Stimulated activated naive CD4-positive, alpha-beta T cell treated with Interleukin-2 at 50 U/mL for 16 hours (primary cell): ENCODE measurements at regions not wholly inside any gene's neighbourhood (a gene's known extent, or its start where the extent isn't known, plus 50 kb on each side); places are given as distances from the start of the nearest gene placed in this dataset.

Experiments
- DNase-seq: peaks from one replicate; lab custom pipeline; 2025; lab: John Stamatoyannopoulos, UW

DNA sequence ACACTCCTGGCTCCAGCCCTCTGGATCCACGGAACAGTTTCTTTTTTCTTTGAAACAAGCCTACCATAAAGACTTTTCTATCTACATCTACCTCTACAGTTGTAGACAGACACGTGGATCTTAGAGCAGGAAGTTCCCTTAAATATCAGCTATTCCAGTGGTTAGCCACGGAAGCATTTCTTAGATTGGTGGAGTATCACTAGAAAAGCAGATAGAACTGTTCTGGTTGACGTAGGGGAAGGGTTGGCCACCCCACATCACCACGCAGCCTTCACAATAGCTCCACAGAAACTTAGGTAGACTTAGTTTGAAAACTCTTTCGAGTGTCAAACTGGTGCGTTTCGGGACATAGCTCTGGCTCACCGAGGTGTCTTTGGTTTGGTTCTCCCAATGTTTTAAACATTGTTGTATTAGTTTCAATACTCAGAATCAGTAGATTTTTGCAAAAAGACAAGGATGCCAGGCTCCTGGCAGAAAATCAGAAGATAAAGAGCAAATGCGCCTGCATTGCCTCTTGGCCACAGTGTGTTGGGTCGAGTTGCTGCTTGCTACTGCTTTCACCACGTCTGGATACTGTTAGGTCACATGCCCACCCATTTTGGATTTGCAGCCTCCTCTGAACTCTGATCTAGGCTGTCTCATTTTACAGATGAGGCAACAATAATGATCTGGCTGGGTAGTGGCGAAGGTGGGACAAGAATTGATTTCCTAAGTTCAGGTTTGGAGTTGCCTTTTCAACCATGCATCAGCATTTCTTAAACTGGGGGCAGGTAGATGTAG is 71.5 kb upstream of the DTNBP1 start:
- DNase-seq, result no peak

DNA sequence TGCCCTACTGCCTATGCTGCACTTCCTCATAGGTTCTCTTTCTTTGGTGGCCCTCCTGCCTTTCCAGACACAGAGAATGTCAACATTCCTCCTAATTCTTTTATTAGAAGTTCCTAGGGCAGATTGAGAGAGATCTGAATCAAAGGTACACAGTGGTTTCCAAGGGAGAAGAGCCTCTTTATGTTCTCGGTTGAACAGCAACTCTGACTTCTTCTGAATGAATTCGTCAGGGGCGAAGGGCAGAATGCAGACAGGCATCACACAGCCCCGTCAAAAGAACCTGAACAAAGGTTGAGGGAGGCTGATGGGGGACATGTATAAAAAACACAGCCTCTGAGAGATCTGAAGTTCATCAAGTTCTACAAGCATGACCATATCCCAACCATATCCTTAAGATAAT is 68.1 kb upstream of the DTNBP1 start:
- no peak for DNase-seq

DNA sequence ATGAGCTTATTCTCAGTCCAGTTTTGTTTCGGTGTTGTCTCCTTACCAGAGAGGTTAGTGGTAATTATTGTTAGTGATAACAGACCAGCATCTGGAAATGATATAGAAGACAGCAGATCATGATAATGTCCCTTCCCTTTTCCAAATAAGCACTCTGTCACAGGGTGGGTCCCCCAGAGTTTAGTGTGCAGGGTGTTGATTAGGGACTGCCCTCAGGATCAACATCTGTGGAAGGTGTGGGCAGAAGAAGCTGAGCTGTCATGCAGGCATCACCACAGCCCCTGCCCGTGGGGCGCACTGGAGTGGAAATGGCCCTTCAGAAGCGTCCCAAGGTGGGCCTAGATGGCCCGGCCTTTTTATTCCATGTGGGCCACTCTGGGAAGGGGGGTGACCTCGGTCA is 67.6 kb upstream of the DTNBP1 start:
- no peak for DNase-seq

DNA sequence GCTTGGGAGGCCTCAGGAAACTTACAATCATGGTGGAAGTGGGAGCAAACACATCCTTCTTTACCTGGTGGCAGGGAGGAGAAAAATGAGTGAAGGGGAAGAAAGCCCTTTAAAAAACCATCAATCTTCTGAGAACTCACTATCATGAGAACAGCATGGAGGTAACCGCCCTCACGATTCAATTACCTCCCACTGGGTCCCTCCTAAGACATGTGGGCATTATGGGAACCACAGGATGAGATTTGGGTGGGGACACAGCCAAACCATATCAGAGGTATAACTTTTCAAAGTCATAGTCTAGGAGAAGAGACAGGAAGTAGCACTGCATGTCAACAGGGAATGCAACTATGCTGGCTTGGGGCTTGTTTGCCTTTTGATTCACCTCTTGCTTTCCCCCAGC is 59.9 kb upstream of the DTNBP1 start:
- no peak for DNase-seq

DNA sequence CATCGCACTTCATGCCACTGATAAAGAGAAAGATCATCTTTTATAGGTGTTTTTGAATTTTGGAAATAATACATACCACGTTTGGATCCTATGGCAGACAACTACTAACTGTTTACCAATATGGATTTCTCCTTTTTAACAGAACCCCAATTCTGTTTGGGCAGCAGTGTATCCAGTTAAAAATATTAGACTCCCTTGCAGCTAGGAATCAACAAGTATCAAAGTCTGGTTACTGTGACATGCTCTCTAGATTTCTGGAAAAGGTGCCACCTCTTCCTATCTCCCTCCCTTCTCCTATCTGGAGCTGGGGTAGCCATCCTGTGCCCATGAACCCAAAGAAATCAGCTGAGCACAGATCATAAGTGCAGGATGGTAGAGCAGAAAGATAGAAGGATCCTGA is 54.1 kb upstream of the DTNBP1 start:
- no peak for DNase-seq

DNA sequence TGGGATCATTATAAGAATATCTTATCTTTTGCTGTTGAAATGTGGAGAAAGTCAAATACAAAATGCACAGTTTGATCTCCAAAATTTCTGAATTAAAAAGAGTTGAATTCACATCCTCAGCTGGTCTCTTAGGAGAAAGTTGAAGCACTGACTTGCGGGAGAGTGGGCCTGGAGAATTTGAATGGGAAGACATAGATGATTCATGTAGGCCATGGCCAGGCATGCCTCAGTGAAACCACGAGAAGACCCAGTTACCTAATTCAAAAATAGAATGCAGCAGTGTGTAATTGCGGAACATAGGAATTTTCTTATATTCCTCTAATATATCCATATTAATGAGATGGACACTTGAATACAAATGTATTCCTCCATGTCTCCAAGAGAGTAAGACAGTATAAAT is 53.0 kb upstream of the DTNBP1 start:
- DNase-seq, result no peak

DNA sequence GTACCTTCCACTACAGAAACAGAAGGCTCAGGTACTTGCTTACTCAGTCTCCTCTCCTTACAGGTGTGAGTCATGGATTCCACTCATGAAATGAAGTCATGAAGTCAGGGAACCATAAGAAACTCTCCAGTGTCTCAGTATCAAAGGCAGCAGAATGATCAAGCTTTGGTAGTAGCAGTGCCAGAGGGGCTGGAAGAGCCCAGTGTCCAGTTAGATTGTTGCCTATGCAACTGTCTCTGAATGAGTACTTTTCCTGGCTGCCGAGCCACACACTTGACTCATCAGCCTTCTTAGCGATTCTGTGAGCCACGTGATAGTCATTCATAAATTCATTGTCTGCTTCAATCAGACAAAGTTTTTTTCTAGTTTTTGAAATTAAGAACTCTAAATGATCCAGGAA is 52.2 kb upstream of the DTNBP1 start:
- DNase-seq, result no peak

DNA sequence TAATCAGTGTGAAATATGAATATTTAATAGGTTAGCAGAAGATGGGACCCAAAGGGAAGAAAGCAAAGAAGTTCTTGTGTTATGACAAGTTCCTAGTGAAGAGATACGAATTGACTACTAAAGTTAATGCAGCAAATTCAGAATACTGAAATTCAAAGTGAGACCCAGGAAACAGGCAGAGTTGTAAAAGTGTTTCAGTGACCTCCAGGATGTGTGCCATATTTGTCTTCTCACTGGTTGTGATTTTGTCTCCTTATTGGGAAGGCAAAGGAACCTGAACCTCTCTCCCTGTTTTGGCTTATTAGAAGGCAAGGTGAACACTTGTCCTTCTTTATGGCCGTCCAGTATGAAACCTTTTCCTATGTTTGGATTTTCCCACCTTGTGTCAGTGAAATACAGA is 51.8 kb upstream of the DTNBP1 start:
- no peak for DNase-seq

DNA sequence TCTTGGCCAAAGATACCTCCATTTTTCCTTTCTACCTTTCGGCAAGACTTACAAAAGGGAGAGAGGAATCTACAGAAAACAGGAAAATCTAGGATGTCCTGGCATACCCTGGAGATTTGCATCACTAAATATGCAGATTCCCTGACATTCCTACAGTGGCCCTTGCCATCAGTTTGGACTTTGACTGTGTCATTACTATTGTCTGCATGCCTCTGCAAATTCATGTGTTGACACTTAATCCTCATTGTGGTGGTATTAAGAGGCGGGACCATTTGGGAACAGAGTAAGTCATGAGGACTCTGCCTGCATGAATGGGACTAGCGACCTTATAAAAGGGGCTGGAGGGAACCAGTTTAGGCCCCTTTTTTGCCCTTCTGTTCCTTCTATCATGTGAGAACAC is 50.5 kb upstream of the DTNBP1 start:
- DNase-seq, result no peak

DNA sequence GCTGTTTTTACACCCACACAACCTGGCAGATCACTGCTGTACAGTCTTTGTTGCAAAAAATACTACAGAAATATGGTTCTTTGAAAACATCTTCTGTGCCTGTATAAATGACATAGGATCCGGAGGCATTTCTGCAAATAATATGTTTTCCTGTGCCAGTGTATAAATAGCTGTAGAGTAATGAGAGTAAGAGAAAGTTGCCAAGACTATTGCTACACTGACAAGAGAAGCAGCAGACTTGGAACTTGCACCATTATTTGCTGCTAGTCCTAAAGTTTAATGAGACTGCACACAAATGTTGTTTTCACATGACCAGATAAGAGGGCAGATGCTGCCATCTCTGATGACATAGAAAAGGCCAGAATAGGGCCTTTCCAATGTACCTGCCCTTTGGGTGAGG is 50.0 kb upstream of the DTNBP1 start:
- no peak for DNase-seq
